ENCODE measurements at regions not wholly inside any gene's neighbourhood (a gene's known extent, or its start where the extent isn't known, plus 50 kb on each side); places are given as distances from the start of the nearest gene placed in this dataset.
"Not testable (repeated sequence)": the region's sequence is repeated elsewhere in the genome, so short reads cannot be mapped to it uniquely, and the experiment has no call there.

GRCh38 chr2:181737302-181737701 is 57.0 kb upstream of the NEUROD1 start:
- H3K4me3 ChIP-seq; in situ Hi-C loops (cut with MboI; ENCODE audit: low sequenced_read_pairs); H3K36me3 ChIP-seq (replicated peaks): not testable (repeated sequence)

GRCh38 chr2:181738074-181738473 is 57.8 kb upstream of the NEUROD1 start:
- DNase-seq (ENCODE audit: low spot score in 2 of 2) = no peak
- Histone ChIP-seq H3K9me3 (no peaks in the 10 kb centered on the region), H3K4me1 (no peaks in the 10 kb centered on the region), H3K27me3 (ENCODE audit: low read depth) (0 out of 2 replicates have a peak, but pooled peaks cover 6% of the 10 kb centered on the region), H3K36me3 (replicated peaks) (no peaks in the 10 kb centered on the region), H3K4me3 (no peak overlapping the region)
- in situ Hi-C loops (cut with MboI; ENCODE audit: low sequenced_read_pairs) = no loop called here

More at GRCh38 chr2:181737302-181737701, 57.0 kb upstream of the NEUROD1 start:
- not testable (repeated sequence) for H3K9me3 ChIP-seq; H3K27me3 ChIP-seq (ENCODE audit: low read depth); H3K4me1 ChIP-seq; DNase-seq (ENCODE audit: low spot score in 2 of 2)

GRCh38 chr2:181738563-181738962 is 58.2 kb upstream of the NEUROD1 start:
- Histone ChIP-seq H3K4me1 (no peaks in the 10 kb centered on the region), H3K4me3 (no peak overlapping the region), H3K36me3 (replicated peaks) (no peaks in the 10 kb centered on the region), H3K9me3 (no peaks in the 10 kb centered on the region), H3K27me3 (ENCODE audit: low read depth) (0 out of 2 replicates have a peak, but pooled peaks cover 6% of the 10 kb centered on the region)
- in situ Hi-C loops (cut with MboI; ENCODE audit: low sequenced_read_pairs) = no loop called here
- DNase-seq (ENCODE audit: low spot score in 2 of 2) = no peak

- in situ Hi-C loops (cut with MboI; ENCODE audit: low sequenced_read_pairs) = no loop called here
- H3K4me1 ChIP-seq = no peaks in the 10 kb centered on the region
- no peak for DNase-seq (ENCODE audit: low spot score in 2 of 2)
- no peaks in the 10 kb centered on the region for H3K27me3 ChIP-seq (ENCODE audit: low read depth)
- H3K36me3 ChIP-seq (replicated peaks) = no peaks in the 10 kb centered on the region
- no peak overlapping the region for H3K4me3 ChIP-seq
- H3K9me3 ChIP-seq = no peaks in the 10 kb centered on the region
Measured at GRCh38 chr2:181741756-181742155, 61.4 kb upstream of the NEUROD1 start.

GRCh38 chr2:181742361-181742760 is 62.0 kb upstream of the NEUROD1 start:
- in situ Hi-C loops (cut with MboI; ENCODE audit: low sequenced_read_pairs) = no loop called here
- no peak for DNase-seq (ENCODE audit: low spot score in 2 of 2)
- Histone ChIP-seq H3K4me1 (no peaks in the 10 kb centered on the region), H3K9me3 (no peaks in the 10 kb centered on the region; the same call in 1 of the 2 replicates), H3K36me3 (replicated peaks) (no peaks in the 10 kb centered on the region), H3K27me3 (ENCODE audit: low read depth) (no peaks in the 10 kb centered on the region), H3K4me3 (no peak overlapping the region)

- no peaks in the 10 kb centered on the region for H3K36me3 ChIP-seq (replicated peaks)
- peak; percentile 41 to 53 for DNase-seq (ENCODE audit: low spot score in 2 of 2)
- H3K9me3 ChIP-seq = no peaks in the 10 kb centered on the region; the same call in 1 of the 2 replicates
- H3K27me3 ChIP-seq (ENCODE audit: low read depth) = no peaks in the 10 kb centered on the region
- in situ Hi-C loops (cut with MboI; ENCODE audit: low sequenced_read_pairs) = no loop called here
- no peak overlapping the region for H3K4me3 ChIP-seq
- H3K4me1 ChIP-seq = no peaks in the 10 kb centered on the region
Measured at GRCh38 chr2:181742922-181743722, 62.8 kb upstream of the NEUROD1 start.

GRCh38 chr2:181743723-181744031 is 63.4 kb upstream of the NEUROD1 start:
- Histone ChIP-seq H3K36me3 (replicated peaks) (no peaks in the 10 kb centered on the region), H3K4me1 (no peaks in the 10 kb centered on the region), H3K4me3 (no peak overlapping the region), H3K9me3 (no peaks in the 10 kb centered on the region; the same call in 1 of the 2 replicates), H3K27me3 (ENCODE audit: low read depth) (no peaks in the 10 kb centered on the region)
- in situ Hi-C loops (cut with MboI; ENCODE audit: low sequenced_read_pairs) = no loop called here
- no peak for DNase-seq (ENCODE audit: low spot score in 2 of 2)

GRCh38 chr2:181745796-181746540 is 65.7 kb upstream of the NEUROD1 start:
- no peaks in the 10 kb centered on the region for H3K4me1 ChIP-seq
- in situ Hi-C loops (cut with MboI; ENCODE audit: low sequenced_read_pairs) = no loop called here
- DNase-seq (ENCODE audit: low spot score in 2 of 2) = no peak
- no peaks in the 10 kb centered on the region for H3K36me3 ChIP-seq (replicated peaks)
- H3K27me3 ChIP-seq (ENCODE audit: low read depth) = no peaks in the 10 kb centered on the region
- no peaks in the 10 kb centered on the region; the same call in 1 of the 2 replicates for H3K9me3 ChIP-seq
- H3K4me3 ChIP-seq = no peak overlapping the region

- Histone ChIP-seq H3K4me3 (no peak overlapping the region), H3K36me3 (replicated peaks) (no peaks in the 10 kb centered on the region), H3K27me3 (ENCODE audit: low read depth) (no peaks in the 10 kb centered on the region), H3K4me1 (no peaks in the 10 kb centered on the region), H3K9me3 (no peaks in the 10 kb centered on the region; the same call in 1 of the 2 replicates)
- no peak for DNase-seq (ENCODE audit: low spot score in 2 of 2)
- in situ Hi-C loops (cut with MboI; ENCODE audit: low sequenced_read_pairs) = no loop called here
Measured at GRCh38 chr2:181746844-181747243, 66.5 kb upstream of the NEUROD1 start.

GRCh38 chr2:181750305-181750704 is 70.0 kb upstream of the NEUROD1 start:
- in situ Hi-C loops (cut with MboI; ENCODE audit: low sequenced_read_pairs) = loop anchor here (25.0 kb wide), 2 partner anchors 137 to 337 kb away; partner anchors contain the start of gene ITPRID2
- Histone ChIP-seq H3K27me3 (ENCODE audit: low read depth) (peaks cover 3% of the 10 kb centered on the region; the same call in 1 of the 2 replicates), H3K9me3 (no peaks in the 10 kb centered on the region; the same call in 1 of the 2 replicates), H3K4me1 (no peaks in the 10 kb centered on the region), H3K36me3 (replicated peaks) (no peaks in the 10 kb centered on the region), H3K4me3 (no peak overlapping the region)
- no peak for DNase-seq (ENCODE audit: low spot score in 2 of 2)

GRCh38 chr2:181751266-181752030 is 71.1 kb upstream of the NEUROD1 start:
- H3K36me3 ChIP-seq (replicated peaks) = no peaks in the 10 kb centered on the region
- DNase-seq (ENCODE audit: low spot score in 2 of 2) = no peak
- no peaks in the 10 kb centered on the region for H3K4me1 ChIP-seq
- in situ Hi-C loops (cut with MboI; ENCODE audit: low sequenced_read_pairs) = loop anchor here (25.0 kb wide), 2 partner anchors 136 to 336 kb away; partner anchors contain the start of gene ITPRID2
- H3K9me3 ChIP-seq = no peaks in the 10 kb centered on the region; the same call in 1 of the 2 replicates
- H3K27me3 ChIP-seq (ENCODE audit: low read depth) = peaks cover 3% of the 10 kb centered on the region; the same call in 1 of the 2 replicates
- no peak overlapping the region for H3K4me3 ChIP-seq

GRCh38 chr2:181752301-181752700 is 72.0 kb upstream of the NEUROD1 start:
- no peak for DNase-seq (ENCODE audit: low spot score in 2 of 2)
- Histone ChIP-seq H3K9me3 (no peaks in the 10 kb centered on the region; the same call in 1 of the 2 replicates), H3K4me1 (no peaks in the 10 kb centered on the region), H3K4me3 (no peak overlapping the region), H3K27me3 (ENCODE audit: low read depth) (peaks cover 3% of the 10 kb centered on the region; the same call in 1 of the 2 replicates), H3K36me3 (replicated peaks) (no peaks in the 10 kb centered on the region)
- in situ Hi-C loops (cut with MboI; ENCODE audit: low sequenced_read_pairs) = loop anchor here (25.0 kb wide), 2 partner anchors 135 to 335 kb away; partner anchors contain the start of gene ITPRID2

- Histone ChIP-seq H3K4me3 (no peak overlapping the region), H3K36me3 (replicated peaks) (no peaks in the 10 kb centered on the region), H3K4me1 (no peaks in the 10 kb centered on the region), H3K9me3 (no peaks in the 10 kb centered on the region), H3K27me3 (ENCODE audit: low read depth) (peaks cover 3% of the 10 kb centered on the region; the same call in 1 of the 2 replicates)
- no peak for DNase-seq (ENCODE audit: low spot score in 2 of 2)
- in situ Hi-C loops (cut with MboI; ENCODE audit: low sequenced_read_pairs) = loop anchor here (25.0 kb wide), 2 partner anchors 134 to 334 kb away; partner anchors contain the start of gene ITPRID2
Measured at GRCh38 chr2:181753686-181754085, 73.4 kb upstream of the NEUROD1 start.
